ENCODE measurements at regions not wholly inside any gene's neighbourhood (a gene's known extent, or its start where the extent isn't known, plus 50 kb on each side); places are given as distances from the start of the nearest gene placed in this dataset.

DNA sequence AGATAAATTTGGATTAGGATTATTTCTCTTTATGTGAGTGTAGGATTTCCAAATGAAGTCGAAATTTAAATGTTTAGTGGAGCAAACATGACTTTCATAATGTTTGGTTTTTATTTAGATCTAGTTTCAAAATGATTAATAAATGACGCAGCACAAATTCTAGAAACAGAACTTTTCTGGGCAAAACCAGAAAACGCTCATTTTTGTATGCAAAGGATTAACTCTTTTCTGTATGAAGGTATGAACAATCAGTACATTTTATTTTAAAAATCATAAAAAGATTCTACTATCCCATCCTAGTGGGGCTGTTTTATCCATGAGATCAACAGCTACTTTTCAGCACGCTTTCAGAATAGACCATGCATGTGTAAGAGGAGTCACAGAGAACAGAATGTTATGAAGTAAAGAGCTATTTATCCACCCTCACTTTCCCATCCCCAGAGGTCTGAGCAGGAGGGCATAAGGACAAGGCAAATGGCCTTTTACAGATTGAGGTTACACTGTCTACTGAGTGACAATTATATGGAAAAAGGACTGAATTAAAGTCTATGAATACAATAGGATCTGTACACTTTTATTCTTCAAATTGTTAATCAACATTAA is 270.8 kb downstream of the ZEB2 start:
- Mint-ChIP-seq H3K27me3 (no peaks in the 10 kb centered on the region), H3K36me3 (ENCODE audit: low read depth) (peaks cover 19% of the 10 kb centered on the region), H3K27ac (peak overlapping the region; percentile 15), H3K4me3 (no peak overlapping the region), H3K9me3 (peaks cover 8% of the 10 kb centered on the region), H3K4me1 (peaks cover 9% of the 10 kb centered on the region)
- intact Hi-C loops (cut with micrococcal nuclease) = no loop called here
- no peak for DNase-seq

DNA sequence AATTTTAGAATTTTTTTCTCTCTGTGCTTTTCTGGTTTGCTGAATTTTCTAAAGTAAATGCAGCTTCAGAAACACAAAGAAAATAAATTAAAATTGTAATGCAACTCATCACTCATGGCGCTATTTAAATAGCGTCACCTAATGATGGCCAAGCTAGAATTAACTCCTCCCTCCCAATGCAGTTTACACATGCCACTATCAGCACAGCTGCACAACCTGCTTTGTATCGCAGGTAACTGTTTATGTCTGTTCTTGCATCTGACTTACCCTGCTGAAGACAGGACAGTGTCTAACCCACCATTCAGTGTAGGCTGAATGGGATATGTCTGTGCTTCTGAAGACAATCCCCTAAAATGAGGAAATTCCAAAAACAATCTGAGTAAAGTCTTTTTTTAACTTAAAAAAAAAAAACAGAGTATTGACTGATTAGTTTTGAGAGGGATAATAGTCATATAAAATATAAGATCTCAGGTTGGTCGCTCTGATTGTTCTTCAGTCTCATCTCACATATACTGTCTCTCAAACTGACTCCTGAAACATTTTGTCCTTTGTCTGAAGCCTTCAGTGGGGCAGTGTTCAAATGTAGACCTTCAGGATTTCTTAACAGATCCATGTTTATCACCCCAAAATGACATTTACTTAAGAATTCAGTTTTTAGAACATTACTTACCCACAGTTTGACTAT is 271.4 kb downstream of the ZEB2 start:
- peaks cover 18% of the 10 kb centered on the region for H3K36me3 Mint-ChIP-seq (ENCODE audit: low read depth)
- DNase-seq = no peak
- H3K27ac Mint-ChIP-seq = peak overlapping the region; percentile 15
- peaks cover 9% of the 10 kb centered on the region for H3K4me1 Mint-ChIP-seq
- H3K27me3 Mint-ChIP-seq = no peaks in the 10 kb centered on the region
- peaks cover 8% of the 10 kb centered on the region for H3K9me3 Mint-ChIP-seq
- intact Hi-C loops (cut with micrococcal nuclease) = no loop called here
- no peak overlapping the region for H3K4me3 Mint-ChIP-seq

DNA sequence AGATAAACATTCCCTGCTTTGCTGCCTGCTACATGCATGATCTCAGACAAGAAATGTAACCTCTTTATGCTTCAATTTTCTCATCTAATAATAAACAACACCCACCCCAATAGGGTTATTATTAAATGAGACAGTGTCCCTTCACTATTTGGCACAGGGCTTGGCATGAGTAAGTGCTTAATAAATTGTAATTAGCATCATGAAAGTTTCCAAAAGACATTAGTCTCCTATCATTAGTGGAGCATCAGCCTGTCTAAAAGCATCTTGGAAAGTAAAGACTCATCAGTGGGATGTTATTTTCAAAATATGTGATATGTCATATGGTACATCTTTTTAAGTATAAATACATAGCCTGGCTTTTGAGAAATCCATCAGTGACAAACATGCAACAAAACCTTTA is 275.0 kb downstream of the ZEB2 start:
- no peak overlapping the region for H3K4me3 Mint-ChIP-seq
- intact Hi-C loops (cut with micrococcal nuclease) = no loop called here
- H3K36me3 Mint-ChIP-seq (ENCODE audit: low read depth) = peaks cover 3% of the 10 kb centered on the region
- DNase-seq = no peak
- no peaks in the 10 kb centered on the region for H3K27me3 Mint-ChIP-seq
- H3K27ac Mint-ChIP-seq = no peak overlapping the region
- no peaks in the 10 kb centered on the region for H3K9me3 Mint-ChIP-seq
- H3K4me1 Mint-ChIP-seq = peaks cover 25% of the 10 kb centered on the region

DNA sequence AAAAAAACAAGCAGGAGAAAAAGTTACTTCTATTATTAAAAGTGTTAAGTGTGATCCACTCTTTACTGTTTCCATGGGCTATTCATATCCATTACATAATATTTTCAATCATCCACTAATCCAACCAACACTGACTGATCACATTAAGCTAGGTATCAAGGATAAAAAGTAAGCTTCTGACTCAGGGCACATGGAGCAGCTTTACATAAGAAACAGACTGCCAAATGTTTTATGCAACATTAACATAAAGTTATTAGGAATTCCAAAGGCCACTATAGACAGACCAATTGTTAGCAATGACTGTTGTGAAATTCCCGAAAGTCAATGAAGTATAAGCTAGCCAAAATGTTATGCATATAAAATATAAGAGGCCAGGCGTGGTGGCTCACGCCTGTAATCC is 277.6 kb downstream of the ZEB2 start:
- Mint-ChIP-seq H3K27me3 (no peaks in the 10 kb centered on the region), H3K4me3 (no peak overlapping the region), H3K4me1 (peaks cover 30% of the 10 kb centered on the region), H3K9me3 (peaks cover 12% of the 10 kb centered on the region), H3K27ac (no peak overlapping the region), H3K36me3 (ENCODE audit: low read depth) (peaks cover 6% of the 10 kb centered on the region)
- intact Hi-C loops (cut with micrococcal nuclease) = no loop called here
- DNase-seq = no peak

DNA sequence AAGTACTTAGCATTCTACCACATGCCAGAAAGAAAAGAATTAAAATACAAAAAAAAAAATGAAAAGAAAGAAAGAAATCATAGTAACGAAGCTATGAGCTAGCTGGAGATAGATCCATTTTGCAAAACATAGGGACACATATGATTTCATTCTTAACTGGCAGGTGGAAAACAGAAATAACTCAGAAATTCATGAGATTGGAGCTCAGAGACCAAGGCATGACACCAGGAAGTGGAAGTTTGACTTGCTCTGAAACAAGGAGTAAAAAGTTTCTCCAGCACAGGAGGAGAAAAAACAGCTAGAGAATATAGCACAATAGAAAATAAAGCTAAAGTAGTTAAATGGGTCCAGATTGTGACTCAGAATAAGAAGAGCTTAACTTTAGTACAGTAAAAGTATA is 278.1 kb downstream of the ZEB2 start:
- DNase-seq = no peak
- Mint-ChIP-seq H3K27ac (no peak overlapping the region), H3K9me3 (peaks cover 12% of the 10 kb centered on the region), H3K4me3 (no peak overlapping the region), H3K27me3 (no peaks in the 10 kb centered on the region), H3K36me3 (ENCODE audit: low read depth) (peaks cover 4% of the 10 kb centered on the region), H3K4me1 (peaks cover 30% of the 10 kb centered on the region)
- intact Hi-C loops (cut with micrococcal nuclease) = no loop called here

DNA sequence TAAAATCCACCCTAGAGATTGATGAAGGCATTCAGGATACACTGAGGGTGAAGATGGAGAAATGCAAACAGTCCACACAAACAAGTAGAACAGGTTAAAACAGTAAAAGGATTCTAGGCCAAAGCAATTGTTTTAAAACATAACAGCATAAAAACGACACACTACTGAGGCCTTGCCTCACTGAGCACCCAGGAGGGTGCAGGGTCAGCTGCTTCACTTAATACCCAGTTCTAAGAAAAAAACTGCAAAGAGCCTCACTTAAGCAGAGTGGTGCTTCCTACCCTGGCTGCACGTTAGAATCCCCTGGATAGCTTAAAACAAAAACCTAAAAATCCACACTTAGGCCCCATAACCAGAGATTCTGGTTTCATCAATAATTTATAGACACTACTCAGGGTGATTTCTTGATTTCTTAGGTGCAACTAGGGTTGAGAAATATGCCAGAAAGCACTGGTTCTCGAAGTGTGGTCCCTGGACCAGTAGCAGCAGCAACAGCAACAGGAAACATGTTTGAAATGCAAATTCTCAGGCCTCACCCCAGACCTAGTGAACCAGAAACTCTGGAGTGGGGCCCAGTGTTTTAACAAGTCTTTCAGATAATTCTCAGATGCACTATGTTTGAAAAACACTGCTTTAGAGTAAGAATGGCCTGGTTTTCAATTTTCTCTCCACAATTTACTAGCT is 279.1 kb downstream of the ZEB2 start:
- intact Hi-C loops (cut with micrococcal nuclease) = no loop called here
- Mint-ChIP-seq H3K27ac (peak overlapping the region; percentile 39), H3K4me1 (peaks cover 32% of the 10 kb centered on the region), H3K36me3 (ENCODE audit: low read depth) (peaks cover 2% of the 10 kb centered on the region), H3K4me3 (no peak overlapping the region), H3K9me3 (peaks cover 12% of the 10 kb centered on the region), H3K27me3 (no peaks in the 10 kb centered on the region)
- no peak for DNase-seq

DNA sequence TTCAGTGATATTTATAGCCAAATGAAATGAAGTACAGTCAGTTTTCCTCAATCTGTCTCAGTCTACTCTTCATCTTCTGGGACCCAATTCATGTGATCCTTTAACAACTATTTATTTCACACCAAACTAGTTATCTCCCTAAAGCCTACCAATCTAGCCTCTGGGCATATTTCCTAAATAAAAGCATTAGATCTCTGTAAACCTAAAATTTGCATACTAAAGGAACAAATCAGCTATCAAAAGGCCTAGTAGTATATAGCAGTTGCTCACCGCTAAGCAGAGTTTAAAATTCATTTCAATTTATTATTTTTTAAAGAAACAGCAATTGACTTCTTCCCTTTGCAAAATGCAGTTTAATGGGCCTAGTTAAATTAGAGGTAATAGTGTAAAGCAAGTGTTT is 280.2 kb downstream of the ZEB2 start:
- Mint-ChIP-seq H3K4me3 (no peak overlapping the region), H3K9me3 (peaks cover 12% of the 10 kb centered on the region), H3K27me3 (no peaks in the 10 kb centered on the region), H3K27ac (no peak overlapping the region), H3K36me3 (ENCODE audit: low read depth) (peaks cover 4% of the 10 kb centered on the region), H3K4me1 (peaks cover 37% of the 10 kb centered on the region)
- intact Hi-C loops (cut with micrococcal nuclease) = no loop called here
- no peak for DNase-seq

DNA sequence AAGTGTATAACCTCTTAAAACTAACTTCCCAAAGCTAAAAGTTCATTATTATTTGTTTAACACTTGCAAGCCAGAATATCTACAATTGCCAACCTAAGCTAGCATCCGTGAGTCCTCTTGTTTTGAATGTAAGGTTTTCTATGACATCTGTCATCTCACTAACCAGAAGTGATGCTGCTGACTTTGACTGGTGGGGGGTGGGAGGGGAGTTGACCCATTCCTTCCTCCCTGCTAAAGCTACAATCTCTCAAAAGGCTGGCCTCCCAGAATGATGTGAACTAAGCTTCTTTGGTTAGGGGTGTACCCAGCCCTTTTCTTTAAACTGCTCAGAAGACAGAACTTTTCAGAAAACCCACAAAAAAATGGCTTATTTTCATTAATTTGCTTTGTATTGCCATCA is 280.6 kb downstream of the ZEB2 start:
- H3K4me3 Mint-ChIP-seq = no peak overlapping the region
- peaks cover 12% of the 10 kb centered on the region for H3K9me3 Mint-ChIP-seq
- intact Hi-C loops (cut with micrococcal nuclease) = no loop called here
- H3K27ac Mint-ChIP-seq = no peak overlapping the region
- DNase-seq = no peak
- H3K27me3 Mint-ChIP-seq = no peaks in the 10 kb centered on the region
- H3K4me1 Mint-ChIP-seq = peaks cover 41% of the 10 kb centered on the region
- peaks cover 7% of the 10 kb centered on the region for H3K36me3 Mint-ChIP-seq (ENCODE audit: low read depth)

DNA sequence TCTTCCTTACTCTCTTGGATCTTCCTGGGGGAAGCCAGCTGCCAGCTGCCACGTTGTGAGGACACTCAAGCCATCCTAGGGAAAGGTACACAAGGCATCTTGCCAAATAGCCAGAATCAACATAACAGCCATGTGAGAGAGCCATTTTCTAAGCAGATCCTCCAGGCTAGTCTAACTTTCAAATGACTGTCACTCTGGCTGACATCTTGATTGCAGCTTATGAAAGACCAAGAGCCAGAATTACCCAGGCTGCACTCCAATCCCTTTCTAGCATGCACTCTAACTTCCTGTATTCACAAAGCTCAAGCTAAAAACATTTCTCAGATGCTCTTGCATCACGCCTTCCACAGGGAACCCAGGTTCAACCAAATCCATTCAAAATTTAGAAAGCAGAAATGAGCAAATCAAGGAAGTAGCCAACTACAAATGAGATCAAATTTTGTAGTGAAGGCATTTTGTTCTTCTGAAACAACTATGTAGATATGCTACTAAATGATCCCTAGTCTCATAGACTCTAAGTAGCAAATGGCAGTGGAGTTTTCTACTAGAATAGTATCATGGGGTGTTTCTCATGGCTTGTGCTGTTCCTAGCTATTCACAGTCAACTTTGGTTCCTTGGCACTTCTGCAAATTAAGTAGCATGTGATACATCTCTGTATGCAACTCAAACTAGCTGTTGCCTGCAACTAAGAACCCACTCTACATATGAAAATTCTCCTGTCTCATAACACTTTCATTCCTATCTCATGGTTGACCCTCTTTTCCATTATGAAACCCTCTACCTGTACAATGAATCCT is 281.9 kb downstream of the ZEB2 start:
- Mint-ChIP-seq H3K27ac (peak overlapping the region; percentile 76), H3K4me1 (peaks cover 53% of the 10 kb centered on the region), H3K27me3 (no peaks in the 10 kb centered on the region), H3K4me3 (no peak overlapping the region), H3K9me3 (peaks cover 12% of the 10 kb centered on the region), H3K36me3 (ENCODE audit: low read depth) (peaks cover 7% of the 10 kb centered on the region)
- intact Hi-C loops (cut with micrococcal nuclease) = no loop called here
- DNase-seq = no peak

DNA sequence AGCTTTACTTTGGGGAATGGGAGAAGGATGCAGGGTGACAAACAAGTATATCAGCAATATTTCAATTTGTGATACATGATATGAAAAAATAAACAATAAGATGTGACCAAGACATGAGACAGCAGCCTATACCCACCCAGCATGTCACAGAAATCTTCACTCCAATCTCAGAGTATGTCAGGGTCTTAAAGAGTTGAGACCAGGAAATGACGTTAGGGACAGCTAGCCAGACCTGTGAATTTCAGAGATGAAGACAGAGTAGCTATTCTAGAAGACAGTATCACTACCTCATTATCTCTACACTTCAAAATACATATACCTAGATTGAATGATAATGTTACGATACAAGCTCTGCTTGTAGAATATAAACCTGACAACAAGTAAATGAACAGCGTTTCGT is 282.8 kb downstream of the ZEB2 start:
- Mint-ChIP-seq H3K27ac (no peak overlapping the region), H3K4me3 (no peak overlapping the region), H3K27me3 (no peaks in the 10 kb centered on the region), H3K4me1 (peaks cover 57% of the 10 kb centered on the region), H3K9me3 (peaks cover 12% of the 10 kb centered on the region), H3K36me3 (ENCODE audit: low read depth) (peaks cover 7% of the 10 kb centered on the region)
- DNase-seq = no peak
- intact Hi-C loops (cut with micrococcal nuclease) = no loop called here

DNA sequence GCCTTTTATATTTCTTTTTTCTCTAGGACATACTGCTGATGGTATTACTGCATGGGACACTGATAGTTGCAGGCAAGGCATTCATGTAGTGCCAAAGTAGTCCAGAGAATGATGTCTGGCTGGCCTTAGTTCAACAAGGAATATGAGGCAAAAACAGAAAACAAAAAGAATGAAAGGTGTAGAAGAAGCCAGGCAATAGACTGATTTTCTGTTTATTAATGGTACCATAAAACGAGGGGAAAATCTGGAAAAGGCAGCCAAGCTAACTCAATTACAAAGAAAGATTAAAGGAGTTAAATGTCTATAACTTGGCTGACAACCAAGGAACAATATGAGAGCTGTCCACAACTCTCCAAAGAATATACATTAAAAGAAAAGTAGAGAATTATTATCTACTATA is 284.9 kb downstream of the ZEB2 start:
- H3K4me3 Mint-ChIP-seq = no peak overlapping the region
- intact Hi-C loops (cut with micrococcal nuclease) = no loop called here

DNA sequence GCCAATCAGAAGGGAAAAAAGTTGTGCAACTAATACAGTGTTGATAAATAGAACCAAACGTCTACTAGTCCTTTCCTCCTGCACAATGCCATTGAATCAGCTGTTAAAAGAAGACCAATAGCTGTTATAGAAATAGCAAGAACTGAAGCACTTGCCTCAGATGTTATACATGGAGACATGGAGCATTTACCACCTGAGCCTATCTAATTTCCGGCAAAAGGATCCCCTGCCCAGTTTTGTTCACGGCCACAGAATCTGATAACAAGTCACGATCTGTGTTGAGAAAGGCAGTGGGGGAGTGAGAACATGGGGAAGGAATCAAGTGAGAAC is 285.4 kb downstream of the ZEB2 start:
- H3K9me3 Mint-ChIP-seq = peaks cover 12% of the 10 kb centered on the region
- peak overlapping the region; percentile 51 for H3K4me3 Mint-ChIP-seq
- H3K4me1 Mint-ChIP-seq = peaks cover 47% of the 10 kb centered on the region
- DNase-seq = no peak
- intact Hi-C loops (cut with micrococcal nuclease) = loop anchor here (5.0 kb wide), 2 partner anchors 52 to 88 kb away; no protein-coding TSS in a partner anchor
- peaks cover 9% of the 10 kb centered on the region for H3K36me3 Mint-ChIP-seq (ENCODE audit: low read depth)
- H3K27ac Mint-ChIP-seq = peak overlapping the region; percentile 72
- H3K27me3 Mint-ChIP-seq = no peaks in the 10 kb centered on the region

More for the DNA sequence above, 284.9 kb downstream of the ZEB2 start:
- Mint-ChIP-seq H3K27me3 (no peaks in the 10 kb centered on the region), H3K4me1 (peaks cover 49% of the 10 kb centered on the region), H3K27ac (no peak overlapping the region), H3K36me3 (ENCODE audit: low read depth) (peaks cover 9% of the 10 kb centered on the region), H3K9me3 (peaks cover 12% of the 10 kb centered on the region)
- no peak for DNase-seq

DNA sequence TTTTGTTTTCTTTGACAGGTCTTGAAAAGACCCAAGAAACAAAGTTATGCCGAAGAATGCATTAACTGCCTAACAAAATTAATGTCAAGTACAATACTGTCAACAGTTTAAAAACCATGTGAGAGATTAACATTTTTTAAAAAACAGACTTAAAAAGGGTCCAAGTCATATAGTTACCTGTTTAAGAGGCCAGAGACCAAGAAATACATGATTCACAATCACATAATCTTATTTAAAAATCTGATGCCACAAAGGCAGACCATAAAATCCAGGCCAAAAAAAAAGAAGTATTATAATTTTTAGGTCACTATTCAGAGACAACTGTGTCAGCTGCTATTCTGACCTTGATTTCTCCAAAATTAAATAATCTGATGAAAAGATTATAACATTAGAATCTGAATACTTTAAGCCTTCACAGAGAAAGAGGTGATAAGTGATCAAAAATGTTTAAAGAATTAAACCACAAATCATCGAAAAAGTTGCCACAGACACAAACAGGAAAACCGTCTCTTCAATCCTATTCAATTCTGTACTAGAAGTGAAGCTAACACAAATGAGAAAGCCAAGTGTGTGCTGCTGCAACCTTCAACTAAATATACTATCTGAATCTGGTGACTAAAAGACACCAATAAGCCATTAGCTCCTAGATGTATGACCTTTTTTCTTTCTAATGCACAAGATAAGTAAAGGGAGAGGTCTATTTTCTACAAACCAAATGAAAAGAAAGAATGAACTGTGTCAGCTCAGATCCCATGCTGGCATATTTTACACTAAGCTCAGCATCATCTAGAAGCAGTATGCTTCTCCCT is 286.0 kb downstream of the ZEB2 start:
- no peak for DNase-seq
- Mint-ChIP-seq H3K27ac (peak overlapping the region; percentile 72), H3K4me3 (peak overlapping the region; percentile 51), H3K27me3 (no peaks in the 10 kb centered on the region), H3K9me3 (peaks cover 12% of the 10 kb centered on the region), H3K36me3 (ENCODE audit: low read depth) (peaks cover 12% of the 10 kb centered on the region), H3K4me1 (peaks cover 47% of the 10 kb centered on the region)
- intact Hi-C loops (cut with micrococcal nuclease) = loop anchor here (5.0 kb wide), 2 partner anchors 52 to 88 kb away; no protein-coding TSS in a partner anchor

Data from activated CD4-positive, alpha-beta T cell treated with anti-CD3 and anti-CD28 coated beads, Interleukin-2, amount 10 ng/mL, durations not matched to agents 24 days and 14 days (primary cell).